AG04449 (cell line): ENCODE measurements at regions not wholly inside any gene's neighbourhood (a gene's known extent, or its start where the extent isn't known, plus 50 kb on each side); places are given as distances from the start of the nearest gene placed in this dataset.

ENCODE experiments used
- CTCF ChIA-PET: fragments of 350-600 bp; formaldehyde crosslinking; extraction: SDS; loops from one replicate; lab custom pipeline; 2021; ENCODE audit warnings: antibody characterized with exemption; lab: Yijun Ruan, JAX
- POLR2A ChIA-PET: fragments of 400-600, 350-600 bp; formaldehyde crosslinking; extraction: SDS; loops from one replicate; lab custom pipeline; 2020; ENCODE audit warnings: antibody characterized with exemption, inconsistent platforms; lab: Yijun Ruan, JAX
- DNase-seq: peaks from one replicate; pipeline ENCODE4 v3.0.0-alpha.2; 2010; ENCODE audit warnings: low read depth, low spot score
- H3K4me3 ChIP-seq: 2 replicates; pipeline ENCODE4 v1.5.1; 2011; ENCODE audit warnings: low read depth, mild to moderate bottlenecking, control low read depth, low read length
- TF ChIP-seq, protein P1 (sequence below): IDR thresholded peaks from one replicate; pipeline ENCODE4 v1.5.1; 2011; ENCODE audit warnings: mild to moderate bottlenecking, moderate library complexity, low read length, control low read depth, inconsistent platforms; ENCODE audit not compliant: insufficient read depth; ENCODE audit errors: missing control alignments

DNA sequence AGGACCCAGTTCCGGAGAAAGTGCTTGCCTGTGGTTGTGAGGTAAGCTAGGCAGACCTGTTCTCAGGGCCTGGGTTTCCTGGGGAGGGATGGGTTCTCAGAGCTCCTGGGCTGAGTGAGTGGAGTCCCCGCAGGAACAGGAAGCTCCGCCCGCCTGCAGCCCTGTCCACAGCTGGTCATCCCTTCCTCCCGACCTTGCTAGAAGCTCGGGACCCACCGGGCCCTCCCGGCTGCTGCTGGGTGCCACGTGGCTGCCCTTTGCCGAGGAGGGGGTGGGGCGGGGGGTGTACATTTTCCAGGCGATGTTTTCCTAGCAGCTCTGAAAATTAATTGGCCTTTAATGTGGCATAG is 198.1 kb downstream of the C9orf50 start:
- CTCF ChIA-PET = interaction anchor here (0.9 kb wide), 1 partner anchor 38 kb away, joined by 3 read pairs; no protein-coding TSS in a partner anchor
- POLR2A ChIA-PET = interaction anchor here (0.9 kb wide), 1 partner anchor 14 kb away, joined by 4 read pairs; no protein-coding TSS in a partner anchor
- TF ChIP-seq, protein P1, sequence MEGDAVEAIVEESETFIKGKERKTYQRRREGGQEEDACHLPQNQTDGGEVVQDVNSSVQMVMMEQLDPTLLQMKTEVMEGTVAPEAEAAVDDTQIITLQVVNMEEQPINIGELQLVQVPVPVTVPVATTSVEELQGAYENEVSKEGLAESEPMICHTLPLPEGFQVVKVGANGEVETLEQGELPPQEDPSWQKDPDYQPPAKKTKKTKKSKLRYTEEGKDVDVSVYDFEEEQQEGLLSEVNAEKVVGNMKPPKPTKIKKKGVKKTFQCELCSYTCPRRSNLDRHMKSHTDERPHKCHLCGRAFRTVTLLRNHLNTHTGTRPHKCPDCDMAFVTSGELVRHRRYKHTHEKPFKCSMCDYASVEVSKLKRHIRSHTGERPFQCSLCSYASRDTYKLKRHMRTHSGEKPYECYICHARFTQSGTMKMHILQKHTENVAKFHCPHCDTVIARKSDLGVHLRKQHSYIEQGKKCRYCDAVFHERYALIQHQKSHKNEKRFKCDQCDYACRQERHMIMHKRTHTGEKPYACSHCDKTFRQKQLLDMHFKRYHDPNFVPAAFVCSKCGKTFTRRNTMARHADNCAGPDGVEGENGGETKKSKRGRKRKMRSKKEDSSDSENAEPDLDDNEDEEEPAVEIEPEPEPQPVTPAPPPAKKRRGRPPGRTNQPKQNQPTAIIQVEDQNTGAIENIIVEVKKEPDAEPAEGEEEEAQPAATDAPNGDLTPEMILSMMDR = no peak
- DNase-seq = no peak
- H3K4me3 ChIP-seq = no peak overlapping the region

DNA sequence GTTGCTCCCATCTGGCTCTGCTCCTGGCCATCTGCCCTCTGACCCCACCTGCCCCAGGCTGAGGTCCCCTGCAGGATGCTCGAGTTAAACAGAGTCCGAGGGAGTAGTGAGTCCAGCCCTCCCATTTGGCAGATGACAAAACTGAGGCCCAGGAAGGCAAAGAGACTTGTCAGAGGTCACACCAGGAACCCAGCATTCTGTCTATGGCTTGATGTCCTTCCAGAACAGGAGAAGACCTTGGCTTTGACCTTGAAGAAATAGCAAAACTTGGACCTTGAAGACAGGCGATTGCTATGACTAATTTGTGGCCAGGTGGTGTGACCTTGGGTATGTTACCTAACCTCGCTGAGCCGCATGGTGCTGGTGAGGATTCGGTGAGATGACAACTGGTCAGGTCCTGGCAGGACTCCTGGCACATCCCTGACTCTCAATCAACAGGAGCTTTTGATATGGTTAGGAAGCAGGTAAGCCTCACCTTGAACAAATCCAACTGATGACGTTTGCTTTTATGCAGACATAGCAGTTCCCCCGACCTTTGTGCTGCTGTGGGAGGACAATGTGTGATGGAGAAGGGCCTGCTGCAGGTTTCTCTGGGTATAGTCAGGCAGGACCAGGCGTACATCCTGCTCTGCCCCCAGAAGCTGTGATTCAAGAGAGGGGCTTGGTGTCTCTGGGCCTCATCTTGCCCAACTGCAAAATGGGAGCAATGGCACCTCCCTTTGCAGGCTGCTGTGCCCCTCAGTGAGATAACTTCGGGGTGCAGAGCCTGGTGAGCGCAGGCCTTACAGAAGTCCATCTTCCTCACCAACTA is 198.7 kb downstream of the C9orf50 start:
- POLR2A ChIA-PET = interaction anchor here (0.9 kb wide), 1 partner anchor 15 kb away, joined by 4 read pairs; no protein-coding TSS in a partner anchor

DNA sequence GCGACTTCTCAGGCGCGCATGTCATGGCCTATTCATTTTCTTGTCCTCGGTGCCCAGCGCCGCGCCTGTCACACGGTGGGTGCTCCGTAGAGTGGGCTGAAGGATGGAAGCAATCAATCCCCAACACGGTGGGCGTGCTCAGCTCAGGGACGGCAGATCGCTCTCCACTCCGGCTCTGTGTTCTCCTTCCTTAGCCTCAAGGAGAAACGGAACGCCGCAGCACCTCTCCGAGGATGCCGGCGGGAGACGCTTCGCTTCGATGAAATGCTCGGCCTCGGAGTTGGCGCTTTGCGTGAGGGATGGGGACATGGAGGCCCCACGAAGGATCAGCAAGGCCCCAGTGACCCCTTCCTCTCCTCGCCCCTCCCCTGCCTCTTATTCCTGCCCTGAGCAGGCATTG is 199.5 kb downstream of the C9orf50 start:
- TF ChIP-seq, protein P1 = no peak
- DNase-seq = no peak
- ChIA-PET CTCF (interaction anchor here (0.9 kb wide), 1 partner anchor 12 kb away, joined by 3 read pairs; no protein-coding TSS in a partner anchor), POLR2A (no interaction called here)
- H3K4me3 ChIP-seq = no peak overlapping the region

More for the DNA sequence above, 198.7 kb downstream of the C9orf50 start:
- H3K4me3 ChIP-seq = no peak overlapping the region
- CTCF ChIA-PET = interaction anchor here (0.9 kb wide), 2 partner anchors 11 to 38 kb away, joined by 3 read pairs; no protein-coding TSS in a partner anchor
- TF ChIP-seq, protein P1 = no peak
- DNase-seq = no peak

DNA sequence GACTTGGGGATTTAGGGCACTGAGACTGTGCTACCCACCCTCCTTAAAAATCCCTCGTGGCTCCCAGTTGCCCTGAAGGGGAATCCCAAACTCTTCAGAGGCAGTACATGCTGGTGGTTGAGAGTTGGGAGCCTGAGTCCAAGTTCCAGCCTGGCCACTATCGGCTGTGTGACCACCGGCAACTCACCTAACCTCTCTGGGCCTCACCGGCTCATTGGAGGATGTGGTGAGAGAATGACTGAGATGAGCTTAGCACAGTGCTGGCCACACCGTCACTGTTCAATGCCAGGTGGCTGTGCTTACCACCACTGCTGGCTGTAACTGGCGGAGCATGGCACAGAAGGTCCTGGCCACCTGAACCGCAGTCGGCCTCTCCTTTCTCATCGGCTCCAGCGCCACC is 200.2 kb downstream of the C9orf50 start:
- DNase-seq = no peak
- H3K4me3 ChIP-seq = no peak overlapping the region
- CTCF ChIA-PET = no interaction called here
- TF ChIP-seq, protein P1 = no peak
- POLR2A ChIA-PET = no interaction called here

DNA sequence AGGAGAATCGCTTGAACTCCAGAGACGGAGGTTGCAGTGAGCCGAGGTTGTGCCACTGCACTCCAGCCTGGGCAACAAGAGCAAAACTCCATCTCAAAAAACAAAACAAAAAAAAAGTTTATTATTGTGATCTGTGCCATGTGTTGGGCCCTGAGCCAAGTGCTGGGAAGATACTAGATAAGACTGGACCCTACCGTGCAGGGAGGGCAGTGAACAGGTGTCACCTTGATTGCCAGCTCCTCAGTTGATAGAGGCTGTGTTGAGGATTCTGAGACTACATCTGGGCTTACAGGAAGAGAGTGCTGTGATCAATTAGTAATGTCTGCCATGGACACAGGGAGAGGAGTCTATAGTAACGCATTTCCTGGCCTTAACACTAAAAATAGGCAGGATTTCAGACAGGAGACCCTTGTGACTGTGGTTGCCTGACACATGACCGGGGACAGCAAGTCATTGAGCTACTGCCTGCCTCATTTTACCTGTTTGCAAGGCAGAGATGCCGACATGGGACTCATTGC is 201.5 kb downstream of the C9orf50 start:
- no peak for DNase-seq
- CTCF ChIA-PET = no interaction called here
- POLR2A ChIA-PET = no interaction called here
- no peak overlapping the region for H3K4me3 ChIP-seq
- TF ChIP-seq, protein P1 = no peak

DNA sequence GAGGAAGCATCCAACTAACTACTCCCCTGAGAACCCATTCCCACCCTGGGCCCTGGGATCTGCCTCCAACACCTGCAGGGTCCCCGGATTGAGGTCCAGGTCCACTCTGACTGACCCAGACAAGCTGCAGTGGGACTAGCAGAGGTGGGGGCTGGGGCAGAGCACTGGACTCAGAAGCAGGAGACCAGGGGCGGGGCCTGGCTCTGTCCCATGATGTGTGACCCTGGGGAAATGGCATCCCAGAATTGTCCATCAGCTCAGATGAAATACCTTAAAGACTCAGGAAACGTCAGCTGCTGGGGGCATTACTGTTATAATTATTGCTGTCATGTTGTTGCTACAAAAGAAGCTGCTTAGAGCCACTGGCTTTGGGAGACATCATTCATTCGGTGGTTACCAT is 202.4 kb downstream of the C9orf50 start:
- no peak for DNase-seq
- TF ChIP-seq, protein P1 = no peak
- no peak overlapping the region for H3K4me3 ChIP-seq
- ChIA-PET CTCF (no interaction called here), POLR2A (no interaction called here)
